NK-92 (cell line): ENCODE measurements at regions not wholly inside any gene's neighbourhood (a gene's known extent, or its start where the extent isn't known, plus 50 kb on each side); places are given as distances from the start of the nearest gene placed in this dataset.

Experiments
- DNase-seq: peaks from one replicate; lab custom pipeline; 2025; ENCODE audit not compliant: unreplicated experiment; lab: John Stamatoyannopoulos, UW

DNA sequence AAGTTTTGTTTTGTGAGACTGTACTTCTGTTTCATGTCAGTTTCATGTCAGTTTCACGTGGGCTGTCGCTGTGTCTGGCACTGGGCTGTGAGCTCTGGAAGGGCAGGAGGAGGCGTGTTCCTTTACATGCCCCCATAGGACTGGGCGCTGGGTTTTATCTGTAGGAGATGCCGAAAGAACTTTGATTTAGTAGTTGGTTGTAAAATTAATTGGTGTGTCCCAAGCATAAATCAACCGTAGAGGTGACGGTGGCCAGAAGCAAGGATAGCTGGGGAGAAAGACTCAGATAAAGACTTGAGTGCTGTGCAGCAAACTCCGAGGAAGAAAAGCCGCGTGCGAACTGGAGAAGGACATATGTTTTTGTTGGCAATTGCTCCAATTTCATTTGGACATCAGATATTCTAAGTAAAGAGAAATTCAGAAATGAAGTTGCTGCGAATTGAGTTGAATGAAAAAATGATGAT is 182.5 kb downstream of the VRK1 start:
- no peak for DNase-seq

- DNase-seq = no peak
Measured at GRCh38 chr14:96980835-96981234, 183.7 kb downstream of the VRK1 start.

DNA sequence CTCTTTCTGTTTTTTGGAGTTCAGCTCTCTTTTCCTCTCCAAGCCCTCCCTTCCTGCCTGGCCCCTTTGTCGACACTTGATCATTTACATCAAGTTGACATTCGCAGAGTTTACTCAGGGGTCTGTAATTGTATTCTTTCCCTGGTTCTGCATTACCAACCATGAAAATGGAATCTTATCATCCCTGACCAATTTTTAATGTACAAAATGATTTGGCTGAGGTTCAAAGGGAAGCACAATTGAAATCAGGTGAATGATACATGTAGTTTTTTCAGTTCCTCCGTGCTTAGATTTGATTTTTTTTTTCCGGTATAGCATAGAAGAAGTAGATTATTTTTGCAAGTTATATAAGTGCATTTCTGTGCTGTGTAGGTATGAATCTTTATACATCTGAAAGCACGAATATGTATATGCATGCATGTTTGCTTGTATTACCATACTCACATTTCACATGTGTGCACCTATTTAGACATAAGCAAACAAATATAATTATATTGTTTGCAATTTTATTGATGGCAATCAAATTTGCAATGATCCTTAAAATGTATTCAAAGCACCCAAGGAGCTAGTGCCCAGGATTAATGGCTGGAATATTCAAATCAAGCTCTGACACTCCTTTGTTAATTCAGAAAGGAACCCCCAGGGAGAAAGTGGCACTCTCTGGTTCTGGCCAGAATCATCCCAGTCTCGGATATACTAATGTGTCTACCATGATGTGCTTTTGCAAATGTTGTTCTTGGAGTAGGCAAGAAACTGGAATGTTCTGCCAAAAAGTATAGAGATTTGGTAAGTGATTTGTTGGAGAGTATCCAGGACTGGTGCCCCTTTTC is 189.3 kb downstream of the VRK1 start:
- DNase-seq = no peak

GRCh38 chr14:96987086-96987474 is 189.9 kb downstream of the VRK1 start:
- DNase-seq = no peak

DNA sequence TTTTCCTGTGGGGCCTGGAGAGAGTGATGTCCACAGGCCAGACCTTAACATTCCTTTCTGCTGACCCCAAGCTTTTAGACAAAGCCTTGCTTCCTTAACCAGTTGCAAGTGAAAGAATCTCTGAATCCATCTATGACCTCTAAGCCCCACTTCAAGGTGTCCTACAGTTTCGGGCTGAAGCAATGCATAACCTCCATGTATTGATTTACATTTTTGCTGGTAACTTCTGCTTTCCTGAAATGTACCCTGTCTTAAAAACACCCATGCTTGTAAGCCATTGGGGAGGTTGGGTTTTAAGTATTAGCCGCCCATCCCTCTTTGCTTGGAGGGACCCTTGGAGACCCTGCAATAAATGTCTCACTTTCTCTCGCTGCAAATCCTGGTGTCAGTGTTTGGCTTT is 190.6 kb downstream of the VRK1 start:
- no peak for DNase-seq

GRCh38 chr14:96989306-96989705 is 192.1 kb downstream of the VRK1 start:
- no peak for DNase-seq

- DNase-seq = no peak
Measured at GRCh38 chr14:96991226-96991625, 194.0 kb downstream of the VRK1 start.

DNA sequence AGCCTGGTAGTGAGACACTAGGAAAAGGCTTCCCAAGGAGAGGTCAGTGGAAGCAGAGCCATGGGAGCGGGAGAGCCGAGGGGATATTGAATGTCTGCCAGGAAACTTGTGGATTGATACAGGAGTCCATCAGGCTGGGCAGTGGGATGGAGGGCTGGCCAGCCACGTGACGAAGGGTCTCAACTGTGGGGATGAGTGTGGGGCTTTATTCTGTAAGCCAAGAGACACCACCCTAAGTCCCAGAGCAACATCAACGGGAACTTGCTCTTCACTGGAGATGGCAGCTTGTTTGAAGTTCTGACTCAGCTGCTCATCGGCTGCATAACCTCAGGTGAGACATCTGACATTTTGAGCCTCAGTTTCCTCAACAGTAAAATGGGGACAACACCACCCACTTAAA is 197.8 kb downstream of the VRK1 start:
- no peak for DNase-seq

DNA sequence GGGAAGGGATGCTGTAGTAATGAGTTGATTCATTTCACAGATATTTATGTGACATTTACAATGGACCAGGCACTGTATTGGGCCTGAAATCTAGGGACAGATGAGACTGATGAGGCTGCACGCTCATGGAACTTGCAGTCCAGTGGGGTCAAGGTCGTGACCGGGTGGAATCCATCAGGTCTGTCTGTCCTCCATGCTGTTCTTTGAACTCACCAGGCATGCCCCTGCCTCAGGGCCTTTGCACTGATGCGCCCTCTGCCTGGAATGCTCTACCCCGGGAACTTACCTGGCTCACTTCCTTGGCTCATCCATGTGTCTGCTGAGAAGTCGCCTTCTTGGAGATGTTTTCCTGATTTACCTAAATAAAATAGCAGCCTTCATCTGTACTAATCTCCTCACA is 200.1 kb downstream of the VRK1 start:
- no peak for DNase-seq

DNA sequence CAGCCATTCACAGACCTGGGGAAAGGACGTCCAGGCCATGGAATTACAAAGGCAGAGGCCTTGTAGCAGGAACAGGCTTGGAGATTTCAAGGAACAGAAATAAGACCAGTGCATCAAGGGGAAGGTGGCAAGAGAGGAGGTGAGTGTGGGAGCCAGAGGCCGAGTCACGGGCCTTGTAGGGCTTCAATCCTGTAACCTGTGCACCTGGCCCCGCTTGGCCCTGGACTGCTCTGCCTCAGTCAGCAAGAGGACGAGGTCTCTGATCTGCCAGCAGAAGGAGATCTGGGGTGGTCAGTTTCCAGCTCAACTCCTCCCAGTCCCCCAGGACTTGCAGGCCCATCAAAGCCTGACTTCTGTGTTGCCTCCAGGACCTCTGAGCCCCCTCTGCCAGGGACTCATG is 200.8 kb downstream of the VRK1 start:
- DNase-seq = no peak

DNA sequence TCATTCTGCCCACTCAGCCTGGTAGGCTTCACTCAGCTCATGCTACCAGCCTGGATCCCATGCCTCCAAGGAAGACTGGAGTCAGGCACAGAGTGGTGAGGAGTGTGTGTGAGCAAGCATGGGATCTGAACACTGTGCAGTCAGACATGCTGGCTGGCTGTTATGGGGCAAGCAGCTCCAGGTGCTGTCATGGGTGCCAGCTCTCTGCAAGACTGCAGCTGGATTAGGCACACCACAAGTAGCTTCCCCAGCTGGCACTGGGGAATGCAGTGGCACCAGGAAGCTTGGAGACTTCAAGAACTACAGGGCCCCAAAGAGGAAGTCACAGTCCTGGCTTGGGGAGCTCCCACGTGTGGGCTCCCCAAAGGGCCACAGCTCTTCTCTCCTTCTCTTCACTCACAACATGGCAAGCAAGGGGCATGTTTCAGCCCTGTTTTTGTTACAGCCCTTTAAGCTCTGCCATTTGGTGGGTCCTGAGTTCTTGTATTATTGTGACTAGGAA is 202.5 kb downstream of the VRK1 start:
- no peak for DNase-seq

GRCh38 chr14:97002454-97002853 is 205.3 kb downstream of the VRK1 start:
- DNase-seq = no peak

DNA sequence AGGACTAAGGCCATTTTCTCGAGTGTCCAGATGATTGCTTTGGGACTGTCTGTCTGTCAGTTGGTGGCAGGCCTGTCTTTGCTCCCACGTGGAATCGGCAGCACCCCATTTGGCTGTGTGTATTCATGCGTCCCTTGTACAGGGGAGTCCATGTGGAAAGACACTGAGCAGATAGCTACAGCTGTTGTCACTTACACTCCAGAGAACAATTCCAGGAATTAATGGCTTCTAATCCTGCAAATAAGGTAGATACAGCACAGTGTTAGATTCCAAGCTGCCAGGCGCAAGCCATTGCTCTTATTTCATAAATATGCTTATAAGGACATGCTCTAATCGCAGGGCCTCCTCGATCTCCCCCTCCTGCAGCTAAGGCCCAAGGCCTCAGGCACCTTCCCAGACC is 208.8 kb downstream of the VRK1 start:
- no peak for DNase-seq

- DNase-seq = no peak
Measured at GRCh38 chr14:97010491-97011160, 213.4 kb downstream of the VRK1 start.

- DNase-seq = no peak
Measured at GRCh38 chr14:97013878-97014277, 216.7 kb downstream of the VRK1 start.

DNA sequence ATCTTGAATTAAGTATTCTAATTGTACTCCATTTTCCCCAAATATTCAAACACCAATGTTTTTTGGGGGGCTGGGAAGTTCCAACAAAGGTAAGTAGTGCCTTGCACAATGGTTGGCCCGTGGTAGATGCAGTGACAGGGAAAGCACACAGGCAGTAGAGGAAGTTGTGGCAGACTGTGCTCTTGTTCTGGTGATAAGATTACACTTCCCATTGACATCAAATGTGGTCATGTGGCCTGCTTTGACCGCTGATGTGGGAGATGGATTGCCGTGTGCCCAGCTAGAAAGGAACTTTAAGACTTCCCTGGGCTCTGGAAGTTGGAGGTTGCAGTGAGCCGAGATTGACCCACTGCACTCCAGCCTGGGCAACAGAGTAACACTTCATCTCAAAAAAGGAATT is 223.8 kb downstream of the VRK1 start:
- DNase-seq = no peak

GRCh38 chr14:97021571-97022168 is 224.5 kb downstream of the VRK1 start:
- DNase-seq = no peak

GRCh38 chr14:97022741-97023140 is 225.6 kb downstream of the VRK1 start:
- no peak for DNase-seq

DNA sequence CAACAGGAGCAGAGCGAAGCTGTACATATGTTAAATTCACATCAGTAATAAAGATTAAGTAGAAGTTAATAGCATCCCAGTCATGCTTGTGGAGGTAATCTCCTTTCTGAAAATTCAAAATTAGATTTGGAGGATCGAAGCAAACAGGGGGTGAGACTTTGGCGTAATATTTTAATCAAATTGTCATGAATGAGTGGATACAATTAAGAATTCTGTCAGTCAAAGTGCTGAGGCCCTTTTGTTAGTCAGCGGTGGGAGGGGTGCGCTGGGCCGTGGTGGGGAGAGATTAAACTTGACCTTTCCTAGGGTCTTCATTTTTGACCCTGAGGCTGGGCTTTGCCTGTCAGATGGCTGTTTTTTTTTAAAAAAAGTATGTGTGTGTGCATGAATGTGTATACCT is 226.7 kb downstream of the VRK1 start:
- no peak for DNase-seq

DNA sequence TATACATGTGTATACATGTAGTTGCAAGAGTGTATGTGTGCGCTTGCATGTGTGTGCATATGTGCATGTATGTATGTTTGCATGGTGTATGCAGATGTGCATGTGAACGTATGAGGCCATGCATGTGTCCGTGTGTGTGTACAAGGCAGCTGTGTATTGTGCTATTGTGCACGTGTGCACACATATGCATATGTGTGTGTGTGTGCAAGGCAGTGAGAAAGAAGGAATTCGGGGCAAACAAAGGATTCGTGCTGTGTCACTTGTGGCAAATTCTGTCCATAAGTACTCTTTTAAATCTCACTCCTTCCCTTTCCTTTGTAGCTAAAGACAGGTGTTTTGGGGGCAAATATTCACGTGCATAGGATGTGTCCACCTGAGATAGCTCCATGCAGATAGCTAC is 227.1 kb downstream of the VRK1 start:
- DNase-seq = no peak

DNA sequence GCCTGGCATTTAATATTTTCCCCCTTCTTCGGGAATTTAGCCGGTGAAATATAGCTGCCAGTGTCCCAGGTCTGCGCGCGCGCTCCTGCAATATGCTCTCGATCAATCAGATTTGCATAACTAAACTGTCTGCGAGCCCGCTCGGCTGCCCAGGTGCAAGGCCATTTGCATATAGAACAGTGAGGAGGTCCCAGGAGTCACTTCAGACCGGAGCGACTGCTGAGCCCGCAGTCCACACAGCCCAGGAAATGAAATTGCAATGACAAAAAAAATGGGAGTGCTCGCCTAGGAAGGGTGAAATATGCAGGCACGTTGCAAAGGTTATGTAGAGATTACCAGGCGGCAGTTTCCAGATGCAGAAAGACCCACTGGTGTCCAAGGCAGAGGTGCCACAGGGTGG is 228.5 kb downstream of the VRK1 start:
- DNase-seq = no peak
